RWPE2 (cell line): ENCODE measurements at regions not wholly inside any gene's neighbourhood (a gene's known extent, or its start where the extent isn't known, plus 50 kb on each side); places are given as distances from the start of the nearest gene placed in this dataset.

ENCODE experiments used
- ATAC-seq: fragments of 200-7000 bp; cut with Tn5 transposase; 3 replicates; pipeline ENCODE4 v1.9.1; 2021; ENCODE audit warnings: low read depth
- DNase-seq: peaks from one replicate; pipeline ENCODE4 v3.0.0-alpha.2; 2020; ENCODE audit warnings: low spot score
- H3K27ac ChIP-seq: fragments of 450-650 bp; 2 replicates; pipeline ENCODE4 v1.5.1; 2017; ENCODE audit warnings: mild to moderate bottlenecking; ENCODE audit not compliant: poor library complexity, severe bottlenecking
- H3K27me3 ChIP-seq: fragments of 250-450 bp; sonication (Bioruptor Pico); 2 replicates; pipeline ENCODE4 v1.5.1; 2021; ENCODE audit warnings: mild to moderate bottlenecking, moderate library complexity; ENCODE audit not compliant: insufficient read depth, poor library complexity, severe bottlenecking
- H3K36me3 ChIP-seq: fragments of 250-450 bp; sonication (Bioruptor Pico); 2 replicates; pipeline ENCODE4 v1.5.1; 2020; ENCODE audit warnings: low read depth, mild to moderate bottlenecking, moderate library complexity
- H3K4me1 ChIP-seq: fragments of 250-450 bp; sonication (Bioruptor Pico); 2 replicates; pipeline ENCODE4 v1.5.1; 2021; ENCODE audit warnings: mild to moderate bottlenecking, moderate library complexity; ENCODE audit not compliant: insufficient read depth, poor library complexity, severe bottlenecking
- H3K4me3 ChIP-seq: fragments of 250-450 bp; sonication (Bioruptor Pico); 2 replicates; pipeline ENCODE4 v1.5.1; 2021; ENCODE audit warnings: mild to moderate bottlenecking, moderate library complexity; ENCODE audit not compliant: severe bottlenecking
- H3K9me3 ChIP-seq: fragments of 250-450 bp; sonication (Bioruptor Pico); 2 replicates; pipeline ENCODE4 v1.5.1; 2021; ENCODE audit warnings: mild to moderate bottlenecking, moderate library complexity; ENCODE audit not compliant: severe bottlenecking
- CTCF ChIP-seq: fragments of 450-650 bp; IDR thresholded peaks from one replicate; pipeline ENCODE4 v1.5.1; 2017; ENCODE audit warnings: mild to moderate bottlenecking, moderate library complexity; ENCODE audit not compliant: poor library complexity, severe bottlenecking

DNA sequence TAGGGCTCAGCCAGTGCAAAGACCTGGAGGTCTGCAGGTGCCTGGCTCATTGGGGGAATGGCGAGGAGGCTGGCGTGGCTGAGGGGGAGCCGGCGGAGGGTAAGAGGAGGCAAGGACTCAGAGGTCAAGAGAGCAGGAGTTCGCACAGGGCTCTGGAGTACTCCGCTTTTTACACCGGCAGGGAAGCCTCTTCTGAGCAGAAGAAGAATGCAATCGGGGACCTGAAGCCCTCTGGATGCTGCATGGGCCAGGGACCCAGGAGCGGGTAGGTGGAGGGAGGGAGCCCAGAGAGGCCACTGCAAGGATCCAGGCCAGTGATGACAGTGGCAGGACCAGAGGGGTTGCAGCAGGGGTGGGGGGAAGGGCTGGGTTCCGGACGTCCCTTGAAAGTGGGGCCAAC is 70.4 kb upstream of the TAMM41 start:
- Histone ChIP-seq H3K27ac (no peak overlapping the region), H3K4me3 (no peak overlapping the region), H3K27me3 (peaks cover 4% of the 10 kb centered on the region), H3K9me3 (no peaks in the 10 kb centered on the region), H3K36me3 (no peaks in the 10 kb centered on the region), H3K4me1 (no peaks in the 10 kb centered on the region)
- ATAC-seq (no peak), DNase-seq (no peak)
- TF ChIP-seq CTCF = no peak

GRCh38 chr3:11919390-11919789 is 72.7 kb upstream of the TAMM41 start:
- Histone ChIP-seq H3K36me3 (no peaks in the 10 kb centered on the region), H3K9me3 (no peaks in the 10 kb centered on the region), H3K27ac (no peak overlapping the region), H3K27me3 (peaks cover 4% of the 10 kb centered on the region), H3K4me3 (no peak overlapping the region), H3K4me1 (no peaks in the 10 kb centered on the region)
- no peak for DNase-seq
- no peak for ATAC-seq
- TF ChIP-seq CTCF = no peak

- H3K27me3 ChIP-seq = peaks cover 24% of the 10 kb centered on the region
- no peaks in the 10 kb centered on the region for H3K4me1 ChIP-seq
- H3K4me3 ChIP-seq = no peak overlapping the region
- DNase-seq = no peak
- H3K36me3 ChIP-seq = no peaks in the 10 kb centered on the region
- H3K9me3 ChIP-seq = no peaks in the 10 kb centered on the region
- TF ChIP-seq CTCF = no peak
- no peak overlapping the region for H3K27ac ChIP-seq
- no peak for ATAC-seq
These were observed 77.8 kb upstream of the TAMM41 start for GRCh38 chr3:11924518-11924917.

GRCh38 chr3:11928381-11928780 is 75.8 kb upstream of the SYN2 start:
- no peak for TF ChIP-seq CTCF
- Histone ChIP-seq H3K4me1 (no peaks in the 10 kb centered on the region), H3K27ac (no peak overlapping the region), H3K9me3 (no peaks in the 10 kb centered on the region), H3K36me3 (no peaks in the 10 kb centered on the region), H3K4me3 (no peak overlapping the region), H3K27me3 (peaks cover 19% of the 10 kb centered on the region)
- ATAC-seq (no peak), DNase-seq (no peak)

- DNase-seq (no peak), ATAC-seq (no peak)
- Histone ChIP-seq H3K27me3 (peaks cover 19% of the 10 kb centered on the region), H3K36me3 (no peaks in the 10 kb centered on the region), H3K27ac (no peak overlapping the region), H3K4me1 (no peaks in the 10 kb centered on the region), H3K9me3 (no peaks in the 10 kb centered on the region), H3K4me3 (no peak overlapping the region)
- no peak for TF ChIP-seq CTCF
These were observed 74.7 kb upstream of the SYN2 start for GRCh38 chr3:11929531-11929930.
